Activated CD8-positive, alpha-beta T cell treated with anti-CD3 and anti-CD28 coated beads for 36 hours (primary cell): ENCODE measurements at regions not wholly inside any gene's neighbourhood (a gene's known extent, or its start where the extent isn't known, plus 50 kb on each side); places are given as distances from the start of the nearest gene placed in this dataset.

ENCODE experiments used
- ATAC-seq: fragments of 200-7000 bp; cut with Tn5 transposase; one replicate; pipeline ENCODE4 v1.10.0; 2021; ENCODE audit warnings: mild to moderate bottlenecking, moderate library complexity
- CTCF ChIA-PET: fragments of 350-600 bp; sonication (Branson Sonifier 250); formaldehyde crosslinking; loops from one replicate; lab custom pipeline; 2021; ENCODE audit warnings: antibody characterized with exemption; lab: Charles Lee
- POLR2A ChIA-PET: fragments of 350-600 bp; sonication (Branson Sonifier 250); formaldehyde crosslinking; loops from one replicate; lab custom pipeline; 2021; ENCODE audit warnings: antibody characterized with exemption; lab: Charles Lee
- DNase-seq: peaks from one replicate; pipeline ENCODE4 v3.0.0-alpha.2; 2020
- H3K27ac Mint-ChIP-seq: one replicate; pipeline ENCODE4 v1.8.0; 2021; ENCODE audit warnings: mild to moderate bottlenecking, mixed read lengths
- H3K27me3 Mint-ChIP-seq: one replicate; pipeline ENCODE4 v1.8.0; 2021; ENCODE audit warnings: mixed read lengths
- H3K36me3 Mint-ChIP-seq: one replicate; pipeline ENCODE4 v1.8.0; 2021; ENCODE audit warnings: low read depth, mixed read lengths
- H3K4me1 Mint-ChIP-seq: one replicate; pipeline ENCODE4 v1.8.0; 2021; ENCODE audit warnings: low read depth, mixed read lengths
- H3K4me3 Mint-ChIP-seq: one replicate; pipeline ENCODE4 v1.8.0; 2021; ENCODE audit warnings: mild to moderate bottlenecking, moderate library complexity, mixed read lengths
- H3K9me3 Mint-ChIP-seq: one replicate; pipeline ENCODE4 v1.8.0; 2021; ENCODE audit warnings: mixed read lengths
- CTCF ChIP-seq: fragments of 200-600 bp; IDR thresholded peaks from one replicate; pipeline ENCODE4 v1.8.0; 2022; ENCODE audit warnings: antibody characterized with exemption, mild to moderate bottlenecking
- intact Hi-C: fragments of 100-400 bp; cut with micrococcal nuclease; formaldehyde crosslinking; loops from one replicate; pipeline ENCODE4 v1.10.0; 2022

- no peaks in the 10 kb centered on the region for H3K27me3 Mint-ChIP-seq
- ChIA-PET POLR2A (no interaction called here), CTCF (no interaction called here)
- no peaks in the 10 kb centered on the region for H3K9me3 Mint-ChIP-seq
- intact Hi-C loops = no loop called here
- no peak for DNase-seq
- no peaks in the 10 kb centered on the region for H3K36me3 Mint-ChIP-seq
- no peaks in the 10 kb centered on the region for H3K4me1 Mint-ChIP-seq
- no peak for TF ChIP-seq CTCF
- no peak for ATAC-seq
- H3K27ac Mint-ChIP-seq = no peak overlapping the region
- H3K4me3 Mint-ChIP-seq = no peak overlapping the region
Measured at GRCh38 chr4:95732061-95732460, 107.8 kb upstream of the PDHA2 start.

- no peaks in the 10 kb centered on the region for H3K9me3 Mint-ChIP-seq
- H3K4me3 Mint-ChIP-seq = no peak overlapping the region
- POLR2A ChIA-PET = no interaction called here
- no peak for ATAC-seq
- no peaks in the 10 kb centered on the region for H3K27me3 Mint-ChIP-seq
- intact Hi-C loops = no loop called here
- H3K27ac Mint-ChIP-seq = no peak overlapping the region
- no peak for DNase-seq
- no peaks in the 10 kb centered on the region for H3K4me1 Mint-ChIP-seq
- no peak for TF ChIP-seq CTCF
- H3K36me3 Mint-ChIP-seq = no peaks in the 10 kb centered on the region
- CTCF ChIA-PET = no interaction called here
Measured at GRCh38 chr4:95729596-95729995, 110.3 kb upstream of the PDHA2 start.

GRCh38 chr4:95728145-95728544 is 111.7 kb upstream of the PDHA2 start:
- no peak for TF ChIP-seq CTCF
- H3K4me1 Mint-ChIP-seq = no peaks in the 10 kb centered on the region
- no peaks in the 10 kb centered on the region for H3K27me3 Mint-ChIP-seq
- no peaks in the 10 kb centered on the region for H3K36me3 Mint-ChIP-seq
- H3K27ac Mint-ChIP-seq = no peak overlapping the region
- no peaks in the 10 kb centered on the region for H3K9me3 Mint-ChIP-seq
- POLR2A ChIA-PET = no interaction called here
- intact Hi-C loops = no loop called here
- ATAC-seq = no peak
- H3K4me3 Mint-ChIP-seq = no peak overlapping the region
- CTCF ChIA-PET = no interaction called here
- no peak for DNase-seq

GRCh38 chr4:95715830-95716229 is 124.1 kb upstream of the PDHA2 start:
- ChIA-PET CTCF (no interaction called here), POLR2A (no interaction called here)
- no peaks in the 10 kb centered on the region for H3K4me1 Mint-ChIP-seq
- DNase-seq (no peak), ATAC-seq (no peak)
- H3K27me3 Mint-ChIP-seq = no peaks in the 10 kb centered on the region
- no peak for TF ChIP-seq CTCF
- no peaks in the 10 kb centered on the region for H3K36me3 Mint-ChIP-seq
- intact Hi-C loops = no loop called here
- peaks cover 2% of the 10 kb centered on the region for H3K9me3 Mint-ChIP-seq
- no peak overlapping the region for H3K4me3 Mint-ChIP-seq
- no peak overlapping the region for H3K27ac Mint-ChIP-seq

- no peaks in the 10 kb centered on the region for H3K4me1 Mint-ChIP-seq
- no peaks in the 10 kb centered on the region for H3K36me3 Mint-ChIP-seq
- ChIA-PET CTCF (no interaction called here), POLR2A (no interaction called here)
- TF ChIP-seq CTCF = no peak
- H3K27ac Mint-ChIP-seq = no peak overlapping the region
- ATAC-seq (no peak), DNase-seq (no peak)
- intact Hi-C loops = no loop called here
- no peaks in the 10 kb centered on the region for H3K27me3 Mint-ChIP-seq
- no peak overlapping the region for H3K4me3 Mint-ChIP-seq
- H3K9me3 Mint-ChIP-seq = peaks cover 2% of the 10 kb centered on the region
Measured at GRCh38 chr4:95714571-95714970, 125.3 kb upstream of the PDHA2 start.
